ENCODE measurements at regions not wholly inside any gene's neighbourhood (a gene's known extent, or its start where the extent isn't known, plus 50 kb on each side); places are given as distances from the start of the nearest gene placed in this dataset.

- no peaks in the 10 kb centered on the region for H3K36me3 ChIP-seq (ENCODE audit: control insufficient read depth in 2 of 2, insufficient read depth in 2 of 2, low read length in 1 of 2)
- no peaks in the 10 kb centered on the region for H3K9me3 ChIP-seq (ENCODE audit: control insufficient read depth in 2 of 2, insufficient read depth in 1 of 2, low read length in 1 of 2)
- H3K27ac ChIP-seq (ENCODE audit: low read depth in 1 of 2, low read length in 1 of 2), result no peak overlapping the region
- DNase-seq (ENCODE audit: low read depth in 6 of 9, low spot score in 9 of 9), result no peak
- H3K27me3 ChIP-seq (ENCODE audit: control insufficient read depth in 2 of 2, insufficient read depth in 1 of 2, low read length in 1 of 2), result no peaks in the 10 kb centered on the region
- no peak overlapping the region for H3K4me3 ChIP-seq (ENCODE audit: low read length in 2 of 2)
- 96% methylated on average over 3 of the region's 3 CpGs for WGBS
- H3K4me1 ChIP-seq (ENCODE audit: control insufficient read depth in 2 of 2, insufficient read depth in 2 of 2, low read length in 2 of 2), result no peaks in the 10 kb centered on the region
Observed at GRCh38 chr2:164439885-164440284, 181.4 kb downstream of the GRB14 start.

- no peaks in the 10 kb centered on the region for H3K27me3 ChIP-seq (ENCODE audit: control insufficient read depth in 2 of 2, insufficient read depth in 1 of 2, low read length in 1 of 2)
- no peak for DNase-seq (ENCODE audit: low read depth in 6 of 9, low spot score in 9 of 9)
- H3K36me3 ChIP-seq (ENCODE audit: control insufficient read depth in 2 of 2, insufficient read depth in 2 of 2, low read length in 1 of 2), result no peaks in the 10 kb centered on the region
Observed at GRCh38 chr2:164439235-164439634, 182.0 kb downstream of the GRB14 start.

GRCh38 chr2:164438490-164439205, 182.6 kb downstream of the GRB14 start:
- no peaks in the 10 kb centered on the region for H3K9me3 ChIP-seq (ENCODE audit: control insufficient read depth in 2 of 2, insufficient read depth in 1 of 2, low read length in 1 of 2)
- DNase-seq (ENCODE audit: low read depth in 6 of 9, low spot score in 9 of 9), result no peak
- no peaks in the 10 kb centered on the region for H3K36me3 ChIP-seq (ENCODE audit: control insufficient read depth in 2 of 2, insufficient read depth in 2 of 2, low read length in 1 of 2)
- no peak overlapping the region for H3K4me3 ChIP-seq (ENCODE audit: low read length in 2 of 2)
- no peaks in the 10 kb centered on the region for H3K4me1 ChIP-seq (ENCODE audit: control insufficient read depth in 2 of 2, insufficient read depth in 2 of 2, low read length in 2 of 2)
- no peak overlapping the region for H3K27ac ChIP-seq (ENCODE audit: low read depth in 1 of 2, low read length in 1 of 2)
- no peaks in the 10 kb centered on the region for H3K27me3 ChIP-seq (ENCODE audit: control insufficient read depth in 2 of 2, insufficient read depth in 1 of 2, low read length in 1 of 2)

More at GRCh38 chr2:164439235-164439634, 182.0 kb downstream of the GRB14 start:
- Histone ChIP-seq H3K4me3 (ENCODE audit: low read length in 2 of 2) (no peak overlapping the region), H3K9me3 (ENCODE audit: control insufficient read depth in 2 of 2, insufficient read depth in 1 of 2, low read length in 1 of 2) (no peaks in the 10 kb centered on the region), H3K27ac (ENCODE audit: low read depth in 1 of 2, low read length in 1 of 2) (no peak overlapping the region), H3K4me1 (ENCODE audit: control insufficient read depth in 2 of 2, insufficient read depth in 2 of 2, low read length in 2 of 2) (no peaks in the 10 kb centered on the region)

DNA sequence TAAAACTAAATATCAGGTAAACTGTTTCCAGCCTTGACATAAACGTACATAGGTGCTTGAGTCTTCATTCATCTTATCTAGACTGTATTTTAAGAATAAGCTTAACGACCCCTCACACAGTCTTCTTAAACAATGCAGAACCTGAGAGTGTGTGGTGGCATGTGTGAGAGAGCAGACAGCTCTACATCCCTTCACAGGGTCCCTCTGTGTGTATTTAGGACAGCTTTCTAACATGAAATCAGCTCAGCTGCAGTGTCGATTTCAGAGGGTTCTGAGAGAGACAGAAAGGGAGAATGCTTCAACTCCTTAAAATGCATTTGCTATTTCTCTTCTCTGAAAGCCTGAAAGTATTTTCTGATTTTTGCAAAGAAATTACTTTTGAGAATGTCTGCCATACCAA, 185.2 kb downstream of the GRB14 start:
- DNase-seq (ENCODE audit: low read depth in 6 of 9, low spot score in 9 of 9), result no peak
- Histone ChIP-seq H3K27me3 (ENCODE audit: control insufficient read depth in 2 of 2, insufficient read depth in 1 of 2, low read length in 1 of 2) (no peaks in the 10 kb centered on the region), H3K9me3 (ENCODE audit: control insufficient read depth in 2 of 2, insufficient read depth in 1 of 2, low read length in 1 of 2) (no peaks in the 10 kb centered on the region), H3K4me3 (ENCODE audit: low read length in 2 of 2) (no peak overlapping the region), H3K4me1 (ENCODE audit: control insufficient read depth in 2 of 2, insufficient read depth in 2 of 2, low read length in 2 of 2) (no peaks in the 10 kb centered on the region), H3K27ac (ENCODE audit: low read depth in 1 of 2, low read length in 1 of 2) (no peak overlapping the region), H3K36me3 (ENCODE audit: control insufficient read depth in 2 of 2, insufficient read depth in 2 of 2, low read length in 1 of 2) (no peaks in the 10 kb centered on the region)
- 92% methylated on average over 3 of the region's 3 CpGs for WGBS

- no peaks in the 10 kb centered on the region for H3K9me3 ChIP-seq (ENCODE audit: control insufficient read depth in 2 of 2, insufficient read depth in 1 of 2, low read length in 1 of 2)
- H3K27me3 ChIP-seq (ENCODE audit: control insufficient read depth in 2 of 2, insufficient read depth in 1 of 2, low read length in 1 of 2), result no peaks in the 10 kb centered on the region
- no peak for DNase-seq (ENCODE audit: low read depth in 6 of 9, low spot score in 9 of 9)
- no peaks in the 10 kb centered on the region for H3K36me3 ChIP-seq (ENCODE audit: control insufficient read depth in 2 of 2, insufficient read depth in 2 of 2, low read length in 1 of 2)
- no peak overlapping the region for H3K27ac ChIP-seq (ENCODE audit: low read depth in 1 of 2, low read length in 1 of 2)
- no peak overlapping the region for H3K4me3 ChIP-seq (ENCODE audit: low read length in 2 of 2)
- WGBS, result 91% methylated on average over 3 of the region's 3 CpGs
- H3K4me1 ChIP-seq (ENCODE audit: control insufficient read depth in 2 of 2, insufficient read depth in 2 of 2, low read length in 2 of 2), result no peaks in the 10 kb centered on the region
Observed at GRCh38 chr2:164430166-164430783, 191.0 kb downstream of the GRB14 start.

DNA sequence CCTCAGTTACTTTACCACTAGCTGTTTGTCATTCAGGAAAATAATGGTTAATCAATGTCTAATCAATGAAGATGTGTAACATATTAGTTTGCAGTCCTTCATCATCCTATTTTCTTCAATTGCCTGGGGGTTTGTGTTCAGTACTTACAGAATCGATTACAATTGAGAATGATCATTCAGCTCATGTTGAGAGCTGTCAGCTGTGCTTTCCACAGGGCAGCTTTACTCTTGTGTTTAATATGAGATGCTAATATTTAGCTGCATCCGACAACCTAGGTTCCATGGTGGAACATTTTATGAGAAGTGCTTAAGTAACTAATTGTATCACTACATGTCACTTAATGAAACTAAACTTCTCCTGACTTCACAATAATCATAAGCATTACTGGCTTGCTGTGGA, 191.9 kb downstream of the GRB14 start:
- WGBS, result 95% methylated on average over 2 of the region's 2 CpGs
- no peak for DNase-seq (ENCODE audit: low read depth in 6 of 9, low spot score in 9 of 9)
- H3K4me1 ChIP-seq (ENCODE audit: control insufficient read depth in 2 of 2, insufficient read depth in 2 of 2, low read length in 2 of 2), result no peaks in the 10 kb centered on the region
- no peaks in the 10 kb centered on the region for H3K36me3 ChIP-seq (ENCODE audit: control insufficient read depth in 2 of 2, insufficient read depth in 2 of 2, low read length in 1 of 2)
- no peak overlapping the region for H3K27ac ChIP-seq (ENCODE audit: low read depth in 1 of 2, low read length in 1 of 2)
- no peaks in the 10 kb centered on the region for H3K27me3 ChIP-seq (ENCODE audit: control insufficient read depth in 2 of 2, insufficient read depth in 1 of 2, low read length in 1 of 2)
- no peaks in the 10 kb centered on the region for H3K9me3 ChIP-seq (ENCODE audit: control insufficient read depth in 2 of 2, insufficient read depth in 1 of 2, low read length in 1 of 2)
- H3K4me3 ChIP-seq (ENCODE audit: low read length in 2 of 2), result no peak overlapping the region

GRCh38 chr2:164427111-164427510, 194.2 kb downstream of the GRB14 start:
- no peak overlapping the region for H3K27ac ChIP-seq (ENCODE audit: low read depth in 1 of 2, low read length in 1 of 2)
- DNase-seq (ENCODE audit: low read depth in 6 of 9, low spot score in 9 of 9), result no peak
- no peaks in the 10 kb centered on the region for H3K4me1 ChIP-seq (ENCODE audit: control insufficient read depth in 2 of 2, insufficient read depth in 2 of 2, low read length in 2 of 2)
- H3K4me3 ChIP-seq (ENCODE audit: low read length in 2 of 2), result no peak overlapping the region
- H3K27me3 ChIP-seq (ENCODE audit: control insufficient read depth in 2 of 2, insufficient read depth in 1 of 2, low read length in 1 of 2), result no peaks in the 10 kb centered on the region
- 97% methylated on average over 7 of the region's 7 CpGs for WGBS
- no peaks in the 10 kb centered on the region for H3K9me3 ChIP-seq (ENCODE audit: control insufficient read depth in 2 of 2, insufficient read depth in 1 of 2, low read length in 1 of 2)
- no peaks in the 10 kb centered on the region for H3K36me3 ChIP-seq (ENCODE audit: control insufficient read depth in 2 of 2, insufficient read depth in 2 of 2, low read length in 1 of 2)

DNA sequence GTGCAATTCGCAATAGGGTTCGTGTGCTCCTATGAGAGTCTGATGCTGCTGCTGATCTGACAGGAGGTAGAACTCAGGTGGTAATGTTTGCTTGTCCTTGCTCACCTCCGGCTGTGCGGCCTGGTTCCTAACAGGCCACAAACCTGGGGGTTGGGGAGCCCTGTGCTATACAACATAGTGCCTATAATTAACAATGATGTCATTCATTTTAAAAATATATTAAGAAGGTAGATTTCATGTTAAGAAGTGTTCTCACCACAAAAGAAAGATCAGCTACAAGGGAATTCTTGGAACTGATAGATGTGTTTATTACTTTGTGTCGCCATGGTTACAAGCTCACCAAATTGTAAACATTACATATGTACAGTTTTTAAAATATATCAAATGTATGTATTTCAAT, 200.5 kb downstream of the GRB14 start:
- Histone ChIP-seq H3K4me3 (ENCODE audit: low read length in 2 of 2) (no peak overlapping the region), H3K36me3 (ENCODE audit: control insufficient read depth in 2 of 2, insufficient read depth in 2 of 2, low read length in 1 of 2) (no peaks in the 10 kb centered on the region), H3K27ac (ENCODE audit: low read depth in 1 of 2, low read length in 1 of 2) (no peak overlapping the region), H3K27me3 (ENCODE audit: control insufficient read depth in 2 of 2, insufficient read depth in 1 of 2, low read length in 1 of 2) (no peaks in the 10 kb centered on the region), H3K4me1 (ENCODE audit: control insufficient read depth in 2 of 2, insufficient read depth in 2 of 2, low read length in 2 of 2) (no peaks in the 10 kb centered on the region), H3K9me3 (ENCODE audit: control insufficient read depth in 2 of 2, insufficient read depth in 1 of 2, low read length in 1 of 2) (no peaks in the 10 kb centered on the region)
- WGBS, result 96% methylated on average over 5 of the region's 5 CpGs
- DNase-seq (ENCODE audit: low read depth in 6 of 9, low spot score in 9 of 9), result no peak

DNA sequence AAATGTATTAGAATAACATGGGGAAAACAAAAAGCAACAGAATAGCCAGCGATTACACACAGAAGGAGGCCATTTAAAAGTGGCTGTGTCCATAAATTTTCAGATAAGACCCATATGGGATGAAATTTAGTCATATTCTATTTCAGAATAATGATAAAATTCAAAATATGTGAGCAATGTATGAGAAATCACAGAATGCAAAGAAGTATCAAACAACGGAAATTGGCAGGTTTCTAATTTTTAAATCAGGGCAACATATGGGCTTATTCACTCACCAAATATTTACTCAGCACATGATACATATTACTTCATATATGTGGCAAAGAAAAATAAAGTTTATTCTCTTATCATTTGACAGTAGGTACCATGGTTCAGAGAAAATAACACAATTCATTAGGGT, 208.5 kb downstream of the GRB14 start:
- no peaks in the 10 kb centered on the region for H3K4me1 ChIP-seq (ENCODE audit: control insufficient read depth in 2 of 2, insufficient read depth in 2 of 2, low read length in 2 of 2)
- H3K9me3 ChIP-seq (ENCODE audit: control insufficient read depth in 2 of 2, insufficient read depth in 1 of 2, low read length in 1 of 2), result no peaks in the 10 kb centered on the region
- WGBS, result 96% methylated on average over 2 of the region's 2 CpGs
- no peak overlapping the region for H3K4me3 ChIP-seq (ENCODE audit: low read length in 2 of 2)
- H3K27ac ChIP-seq (ENCODE audit: low read depth in 1 of 2, low read length in 1 of 2), result no peak overlapping the region
- no peaks in the 10 kb centered on the region for H3K36me3 ChIP-seq (ENCODE audit: control insufficient read depth in 2 of 2, insufficient read depth in 2 of 2, low read length in 1 of 2)
- no peaks in the 10 kb centered on the region for H3K27me3 ChIP-seq (ENCODE audit: control insufficient read depth in 2 of 2, insufficient read depth in 1 of 2, low read length in 1 of 2)
- no peak for DNase-seq (ENCODE audit: low read depth in 6 of 9, low spot score in 9 of 9)

Data from thymus (tissue), 11 donors.